ENCODE measurements at regions not wholly inside any gene's neighbourhood (a gene's known extent, or its start where the extent isn't known, plus 50 kb on each side); places are given as distances from the start of the nearest gene placed in this dataset.

DNA sequence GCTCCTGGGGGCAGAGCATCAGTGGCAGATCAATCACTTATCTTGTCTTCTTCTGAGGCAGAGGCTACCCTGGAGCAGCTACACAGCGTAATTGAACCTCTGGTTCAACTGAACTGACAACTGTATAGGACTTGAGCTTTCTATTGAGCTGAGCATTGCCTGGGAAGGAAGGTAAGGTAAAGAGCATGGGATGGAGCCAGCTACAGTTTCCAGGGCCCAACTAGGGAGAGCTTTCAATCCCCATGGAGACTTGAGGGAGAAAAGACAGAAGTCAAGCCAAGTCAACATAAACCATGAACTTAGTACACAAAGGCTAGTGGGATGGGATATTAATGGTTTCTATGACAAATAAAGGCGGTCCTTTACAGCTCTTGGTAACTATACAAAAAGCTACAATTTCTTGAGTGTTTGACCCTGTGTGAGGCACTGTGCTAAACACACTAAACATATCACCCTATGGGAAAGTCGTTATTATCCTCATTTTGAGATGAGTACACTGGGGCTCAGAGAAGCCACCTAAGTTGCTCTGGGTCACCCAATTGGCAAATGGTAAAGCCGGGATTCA is 140.7 kb upstream of the SLC22A23 start:
- Histone ChIP-seq H3K36me3 (no peaks in the 10 kb centered on the region), H3K4me3 (ENCODE audit: low read depth, low read length) (no peak overlapping the region), H3K27me3 (peaks cover 7% of the 10 kb centered on the region), H3K4me1 (no peaks in the 10 kb centered on the region), H3K9me3 (no peaks in the 10 kb centered on the region)
- TF ChIP-seq, protein P1, sequence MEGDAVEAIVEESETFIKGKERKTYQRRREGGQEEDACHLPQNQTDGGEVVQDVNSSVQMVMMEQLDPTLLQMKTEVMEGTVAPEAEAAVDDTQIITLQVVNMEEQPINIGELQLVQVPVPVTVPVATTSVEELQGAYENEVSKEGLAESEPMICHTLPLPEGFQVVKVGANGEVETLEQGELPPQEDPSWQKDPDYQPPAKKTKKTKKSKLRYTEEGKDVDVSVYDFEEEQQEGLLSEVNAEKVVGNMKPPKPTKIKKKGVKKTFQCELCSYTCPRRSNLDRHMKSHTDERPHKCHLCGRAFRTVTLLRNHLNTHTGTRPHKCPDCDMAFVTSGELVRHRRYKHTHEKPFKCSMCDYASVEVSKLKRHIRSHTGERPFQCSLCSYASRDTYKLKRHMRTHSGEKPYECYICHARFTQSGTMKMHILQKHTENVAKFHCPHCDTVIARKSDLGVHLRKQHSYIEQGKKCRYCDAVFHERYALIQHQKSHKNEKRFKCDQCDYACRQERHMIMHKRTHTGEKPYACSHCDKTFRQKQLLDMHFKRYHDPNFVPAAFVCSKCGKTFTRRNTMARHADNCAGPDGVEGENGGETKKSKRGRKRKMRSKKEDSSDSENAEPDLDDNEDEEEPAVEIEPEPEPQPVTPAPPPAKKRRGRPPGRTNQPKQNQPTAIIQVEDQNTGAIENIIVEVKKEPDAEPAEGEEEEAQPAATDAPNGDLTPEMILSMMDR (IDR thresholded peaks at IDR 0.05; ENCODE audit: low read depth, low read length) = no peak
- no peak for DNase-seq

DNA sequence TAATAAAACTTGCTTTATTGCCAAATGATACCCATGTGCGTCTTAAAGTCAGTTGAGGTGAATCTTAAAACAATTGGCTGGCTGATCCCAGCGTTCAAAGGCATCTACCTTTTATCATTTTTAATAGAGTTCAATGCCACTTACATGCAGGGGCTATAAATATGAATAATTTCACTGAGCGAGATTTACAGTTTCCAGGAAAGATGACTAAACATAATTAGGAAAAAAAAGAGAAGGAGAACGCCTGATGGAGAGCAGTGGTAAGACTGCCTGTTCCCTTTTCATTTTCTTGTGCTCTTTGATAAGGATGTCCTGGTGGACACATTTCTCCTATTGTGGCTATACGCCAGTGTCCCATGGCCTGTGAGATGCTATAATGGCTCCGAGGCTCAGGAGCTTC is 139.9 kb upstream of the SLC22A23 start:
- TF ChIP-seq, protein P1 (IDR thresholded peaks at IDR 0.05; ENCODE audit: low read depth, low read length) = no peak
- no peaks in the 10 kb centered on the region for H3K9me3 ChIP-seq
- no peak overlapping the region for H3K4me3 ChIP-seq (ENCODE audit: low read depth, low read length)
- H3K27me3 ChIP-seq = peaks cover 7% of the 10 kb centered on the region
- H3K36me3 ChIP-seq = no peaks in the 10 kb centered on the region
- H3K4me1 ChIP-seq = no peaks in the 10 kb centered on the region
- no peak for DNase-seq

DNA sequence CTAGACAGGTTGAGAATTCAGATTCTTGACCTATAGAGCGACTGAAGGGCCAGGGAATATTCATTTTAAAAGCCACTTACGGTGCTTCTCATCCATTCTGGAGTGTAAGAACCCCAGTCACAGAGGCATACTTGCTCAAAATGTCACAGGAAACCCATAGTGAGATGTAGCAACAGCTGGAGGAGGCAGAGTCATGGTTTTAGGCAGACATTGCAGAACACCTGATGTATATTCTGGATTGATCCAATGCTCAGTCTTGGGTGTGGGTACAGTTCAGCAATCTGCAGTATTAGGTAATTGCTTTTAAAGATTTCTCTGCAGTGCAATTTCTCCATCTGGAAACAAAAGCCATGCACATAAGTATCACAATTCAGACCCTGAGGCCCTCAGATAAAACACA is 137.4 kb upstream of the SLC22A23 start:
- no peak overlapping the region for H3K4me3 ChIP-seq (ENCODE audit: low read depth, low read length)
- TF ChIP-seq, protein P1 (IDR thresholded peaks at IDR 0.05; ENCODE audit: low read depth, low read length) = no peak
- H3K36me3 ChIP-seq = no peaks in the 10 kb centered on the region
- H3K4me1 ChIP-seq = no peaks in the 10 kb centered on the region
- H3K27me3 ChIP-seq = peaks cover 5% of the 10 kb centered on the region
- no peaks in the 10 kb centered on the region for H3K9me3 ChIP-seq
- DNase-seq = no peak

DNA sequence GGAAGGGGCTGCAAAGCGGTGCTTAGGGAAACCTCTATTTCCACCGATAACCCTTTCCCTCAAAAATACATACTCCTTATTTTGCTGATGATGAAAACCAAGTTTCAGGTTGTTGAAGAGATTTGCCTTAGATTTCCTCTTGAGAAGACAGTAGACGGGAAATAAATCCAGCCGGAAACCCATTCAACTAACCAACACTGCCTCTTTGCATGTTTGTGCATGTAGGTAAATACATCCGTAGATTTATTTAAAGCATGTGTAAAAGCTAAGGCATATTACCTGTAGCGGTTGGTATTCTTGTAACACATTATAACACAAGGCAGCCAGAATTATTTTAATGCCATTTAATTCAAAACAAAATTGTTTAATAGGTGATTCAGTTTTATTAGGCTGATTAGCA is 136.3 kb upstream of the SLC22A23 start:
- no peak overlapping the region for H3K4me3 ChIP-seq (ENCODE audit: low read depth, low read length)
- H3K9me3 ChIP-seq = no peaks in the 10 kb centered on the region
- H3K36me3 ChIP-seq = no peaks in the 10 kb centered on the region
- no peak for DNase-seq
- peaks cover 3% of the 10 kb centered on the region for H3K27me3 ChIP-seq
- TF ChIP-seq, protein P1 (IDR thresholded peaks at IDR 0.05; ENCODE audit: low read depth, low read length) = no peak
- H3K4me1 ChIP-seq = no peaks in the 10 kb centered on the region

DNA sequence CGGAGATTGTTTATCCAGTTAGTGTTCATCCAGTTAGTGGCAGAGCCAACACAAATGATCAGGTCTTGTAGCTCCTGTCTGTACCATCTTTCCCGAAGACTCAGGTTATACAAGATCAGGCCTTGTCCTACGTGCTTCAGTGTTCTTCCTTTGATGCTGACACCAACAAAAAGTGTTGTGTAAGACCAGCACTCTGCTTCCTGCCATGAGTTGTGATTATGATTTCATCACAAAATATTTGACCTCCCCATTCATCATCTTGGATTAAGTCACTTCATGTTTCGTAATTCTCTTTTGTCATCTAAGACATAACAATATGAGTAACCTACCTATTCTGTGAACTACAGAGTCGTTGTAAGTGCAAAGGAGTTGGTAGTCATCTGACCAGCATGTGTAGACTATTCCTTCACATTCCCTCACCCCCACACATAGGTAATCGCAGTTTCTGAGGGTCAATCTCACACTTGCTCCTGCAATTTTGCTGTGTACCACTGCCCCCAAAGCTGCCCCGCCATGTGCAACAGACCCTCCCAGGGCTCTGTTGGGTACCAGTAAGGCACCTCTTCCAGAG is 135.6 kb upstream of the SLC22A23 start:
- no peaks in the 10 kb centered on the region for H3K9me3 ChIP-seq
- H3K36me3 ChIP-seq = no peaks in the 10 kb centered on the region
- no peak for DNase-seq
- H3K27me3 ChIP-seq = peaks cover 3% of the 10 kb centered on the region
- no peak overlapping the region for H3K4me3 ChIP-seq (ENCODE audit: low read depth, low read length)
- H3K4me1 ChIP-seq = no peaks in the 10 kb centered on the region
- TF ChIP-seq, protein P1 (IDR thresholded peaks at IDR 0.05; ENCODE audit: low read depth, low read length) = no peak

DNA sequence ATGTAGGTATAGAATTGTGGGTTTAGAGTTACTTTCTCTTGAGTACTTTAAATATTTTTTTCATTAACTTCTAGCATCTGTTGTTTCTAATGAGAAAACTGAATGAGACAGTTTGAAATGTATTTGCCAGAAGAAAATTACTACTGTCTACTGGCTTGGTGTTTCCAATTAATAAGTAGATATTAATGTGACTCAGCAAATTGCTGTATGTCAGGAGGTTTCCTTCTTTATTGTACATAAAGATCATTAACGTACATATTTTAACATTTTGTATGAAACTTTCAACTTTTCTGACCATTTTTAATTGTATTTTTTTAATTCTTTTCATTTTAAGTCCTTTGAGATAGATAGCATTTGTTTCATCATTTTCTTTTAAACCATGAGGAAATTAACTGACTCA is 135.1 kb upstream of the SLC22A23 start:
- no peak for DNase-seq
- H3K4me1 ChIP-seq = no peaks in the 10 kb centered on the region
- H3K4me3 ChIP-seq (ENCODE audit: low read depth, low read length) = no peak overlapping the region
- TF ChIP-seq, protein P1 (IDR thresholded peaks at IDR 0.05; ENCODE audit: low read depth, low read length) = no peak
- no peaks in the 10 kb centered on the region for H3K9me3 ChIP-seq
- no peaks in the 10 kb centered on the region for H3K36me3 ChIP-seq
- H3K27me3 ChIP-seq = peaks cover 3% of the 10 kb centered on the region
